ENCODE measurements at regions not wholly inside any gene's neighbourhood (a gene's known extent, or its start where the extent isn't known, plus 50 kb on each side); places are given as distances from the start of the nearest gene placed in this dataset.
"Not testable (repeated sequence)": the region's sequence is repeated elsewhere in the genome, so short reads cannot be mapped to it uniquely, and the experiment has no call there.

GRCh38 chr18:73324187-73324831 lies 456.5 kb upstream of the NETO1 start:
- TF ChIP-seq, protein P1, sequence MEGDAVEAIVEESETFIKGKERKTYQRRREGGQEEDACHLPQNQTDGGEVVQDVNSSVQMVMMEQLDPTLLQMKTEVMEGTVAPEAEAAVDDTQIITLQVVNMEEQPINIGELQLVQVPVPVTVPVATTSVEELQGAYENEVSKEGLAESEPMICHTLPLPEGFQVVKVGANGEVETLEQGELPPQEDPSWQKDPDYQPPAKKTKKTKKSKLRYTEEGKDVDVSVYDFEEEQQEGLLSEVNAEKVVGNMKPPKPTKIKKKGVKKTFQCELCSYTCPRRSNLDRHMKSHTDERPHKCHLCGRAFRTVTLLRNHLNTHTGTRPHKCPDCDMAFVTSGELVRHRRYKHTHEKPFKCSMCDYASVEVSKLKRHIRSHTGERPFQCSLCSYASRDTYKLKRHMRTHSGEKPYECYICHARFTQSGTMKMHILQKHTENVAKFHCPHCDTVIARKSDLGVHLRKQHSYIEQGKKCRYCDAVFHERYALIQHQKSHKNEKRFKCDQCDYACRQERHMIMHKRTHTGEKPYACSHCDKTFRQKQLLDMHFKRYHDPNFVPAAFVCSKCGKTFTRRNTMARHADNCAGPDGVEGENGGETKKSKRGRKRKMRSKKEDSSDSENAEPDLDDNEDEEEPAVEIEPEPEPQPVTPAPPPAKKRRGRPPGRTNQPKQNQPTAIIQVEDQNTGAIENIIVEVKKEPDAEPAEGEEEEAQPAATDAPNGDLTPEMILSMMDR (IDR thresholded peaks at IDR 0.05): not testable (repeated sequence)
- TF ChIP-seq POLR2A (IDR thresholded peaks at IDR 0.05): not testable (repeated sequence)
